Neural cell (in vitro differentiated cells): ENCODE measurements at regions not wholly inside any gene's neighbourhood (a gene's known extent, or its start where the extent isn't known, plus 50 kb on each side); places are given as distances from the start of the nearest gene placed in this dataset.

Experiments used
- H2AFZ ChIP-seq: fragments of 200-600, 300-800 bp; sonication (generic), shearing (Covaris generic); 2 replicates; pipeline ENCODE4 v1.6.0; 2014; ENCODE audit warnings: low read depth, mild to moderate bottlenecking, antibody characterized with exemption, low read length, moderate library complexity
- H3F3A ChIP-seq: fragments of 200-600 bp; shearing (Covaris generic); 2 replicates; pipeline ENCODE4 v1.6.1; 2016; ENCODE audit warnings: mild to moderate bottlenecking, moderate library complexity, mixed read lengths, antibody characterized with exemption, low read length; ENCODE audit not compliant: insufficient read depth, poor library complexity, severe bottlenecking
- H3K27ac ChIP-seq: fragments of 200-600, 300-800 bp; sonication (generic), shearing (Covaris generic); 2 replicates; pipeline ENCODE4 v1.5.1; 2014; ENCODE audit warnings: mild to moderate bottlenecking, low read length, moderate library complexity
- H3K27me3 ChIP-seq: fragments of 300-800, 200-600 bp; sonication (generic), shearing (Covaris generic); 2 replicates; pipeline ENCODE4 v1.6.0; 2014; ENCODE audit warnings: mild to moderate bottlenecking, low read depth, low read length, moderate library complexity; ENCODE audit not compliant: insufficient read depth
- H3K36me3 ChIP-seq: fragments of 300-800, 200-600 bp; sonication (generic), shearing (Covaris generic); 2 replicates; pipeline ENCODE4 v1.5.1; 2014; ENCODE audit warnings: mild to moderate bottlenecking, antibody characterized with exemption, low read length, moderate library complexity; ENCODE audit not compliant: insufficient read depth
- H3K4me2 ChIP-seq: fragments of 300-800, 200-600 bp; sonication (generic), shearing (Covaris generic); 2 replicates; pipeline ENCODE4 v1.6.0; 2014; ENCODE audit warnings: mild to moderate bottlenecking, low read length
- H3K4me3 ChIP-seq: fragments of 300-800, 200-600 bp; sonication (generic), shearing (Covaris generic); 2 replicates; pipeline ENCODE4 v1.5.1; 2014; ENCODE audit warnings: mild to moderate bottlenecking, low read length, moderate library complexity
- H3K79me2 ChIP-seq: fragments of 200-600 bp; shearing (Covaris generic); replicated peaks from 2 replicates; pipeline ENCODE4 v1.6.0; 2014; ENCODE audit warnings: mild to moderate bottlenecking, low read length, moderate library complexity; ENCODE audit not compliant: insufficient read depth
- H3K9ac ChIP-seq: fragments of 300-800, 200-600 bp; sonication (generic), shearing (Covaris generic); 2 replicates; pipeline ENCODE4 v1.6.1; 2016; ENCODE audit warnings: mild to moderate bottlenecking, low read length, mixed read lengths
- H3K9me2 ChIP-seq: fragments of 200-600 bp; shearing (Covaris generic); 2 replicates; pipeline ENCODE4 v1.6.1; 2016; ENCODE audit warnings: mild to moderate bottlenecking, low read length, mixed read lengths; ENCODE audit not compliant: insufficient read depth
- H3K9me3 ChIP-seq: fragments of 200-600, 300-800 bp; sonication (generic), shearing (Covaris generic); 2 replicates; pipeline ENCODE4 v1.6.1; 2016; ENCODE audit warnings: mild to moderate bottlenecking, mixed run types, low read length, moderate library complexity, mixed read lengths
- H4K20me1 ChIP-seq: fragments of 200-600 bp; shearing (Covaris generic); 2 replicates; pipeline ENCODE4 v1.6.1; 2016; ENCODE audit warnings: mild to moderate bottlenecking, mixed run types; ENCODE audit not compliant: insufficient read depth
- EP300 ChIP-seq: fragments of 450-650 bp; conservative IDR thresholded peaks from 2 replicates; pipeline ENCODE4 v1.6.1; 2014; ENCODE audit warnings: antibody characterized with exemption, mild to moderate bottlenecking, moderate library complexity; ENCODE audit not compliant: poor library complexity, severe bottlenecking
- EZH2 ChIP-seq: fragments of 200-600, 300-800 bp; shearing (Covaris generic), sonication (generic); IDR thresholded peaks from 2 replicates; pipeline ENCODE4 v1.6.1; 2014; ENCODE audit warnings: antibody characterized with exemption, low read length, borderline replicate concordance, mild to moderate bottlenecking; ENCODE audit not compliant: insufficient read depth, poor library complexity, severe bottlenecking
- MXI1 ChIP-seq: fragments of 450-650 bp; conservative IDR thresholded peaks from 2 replicates; pipeline ENCODE4 v1.6.1; 2014; ENCODE audit warnings: antibody characterized with exemption, mild to moderate bottlenecking; ENCODE audit not compliant: poor library complexity, severe bottlenecking
- POLR2AphosphoS5 ChIP-seq: IDR thresholded peaks from 2 replicates; pipeline ENCODE4 v1.6.1; 2012
- RAD21 ChIP-seq: fragments of 450-650 bp; conservative IDR thresholded peaks from 2 replicates; pipeline ENCODE4 v1.6.1; 2014; ENCODE audit warnings: antibody characterized with exemption, mild to moderate bottlenecking, moderate library complexity
- REST ChIP-seq: IDR thresholded peaks from 2 replicates; pipeline ENCODE4 v1.6.1; 2012; ENCODE audit warnings: borderline replicate concordance
- SMC3 ChIP-seq: fragments of 450-650 bp; conservative IDR thresholded peaks from 2 replicates; pipeline ENCODE4 v1.6.1; 2014; ENCODE audit warnings: antibody characterized with exemption, mild to moderate bottlenecking, moderate library complexity; ENCODE audit not compliant: poor library complexity
- TAF1 ChIP-seq: IDR thresholded peaks from 2 replicates; pipeline ENCODE4 v1.6.1; 2012; ENCODE audit warnings: low read depth
- TF ChIP-seq, protein P1 (sequence below): fragments of 450-650 bp; IDR thresholded peaks from 2 replicates; pipeline ENCODE4 v1.5.1; 2014; ENCODE audit warnings: antibody characterized with exemption, mild to moderate bottlenecking, moderate library complexity; ENCODE audit not compliant: poor library complexity, severe bottlenecking

DNA sequence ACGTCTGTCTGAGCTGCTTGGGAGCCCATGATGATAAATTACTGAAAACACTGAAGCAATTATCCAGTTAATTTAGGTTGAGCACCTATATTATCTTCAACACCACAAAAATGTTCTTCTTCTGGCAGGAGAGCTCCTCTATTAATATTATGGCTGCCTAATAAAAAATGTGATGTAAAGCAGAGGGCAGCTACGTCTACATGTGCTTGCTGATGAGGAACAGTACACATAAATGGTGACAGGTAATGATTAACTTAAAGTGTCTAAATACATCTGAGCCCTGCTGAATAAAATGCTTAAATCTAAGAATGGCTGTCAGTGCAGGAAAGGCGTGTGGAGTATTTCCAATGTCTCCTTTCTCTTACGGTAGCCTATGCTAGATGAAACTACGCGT, 131.3 kb upstream of the NR3C1 start:
- TF ChIP-seq, protein P1, sequence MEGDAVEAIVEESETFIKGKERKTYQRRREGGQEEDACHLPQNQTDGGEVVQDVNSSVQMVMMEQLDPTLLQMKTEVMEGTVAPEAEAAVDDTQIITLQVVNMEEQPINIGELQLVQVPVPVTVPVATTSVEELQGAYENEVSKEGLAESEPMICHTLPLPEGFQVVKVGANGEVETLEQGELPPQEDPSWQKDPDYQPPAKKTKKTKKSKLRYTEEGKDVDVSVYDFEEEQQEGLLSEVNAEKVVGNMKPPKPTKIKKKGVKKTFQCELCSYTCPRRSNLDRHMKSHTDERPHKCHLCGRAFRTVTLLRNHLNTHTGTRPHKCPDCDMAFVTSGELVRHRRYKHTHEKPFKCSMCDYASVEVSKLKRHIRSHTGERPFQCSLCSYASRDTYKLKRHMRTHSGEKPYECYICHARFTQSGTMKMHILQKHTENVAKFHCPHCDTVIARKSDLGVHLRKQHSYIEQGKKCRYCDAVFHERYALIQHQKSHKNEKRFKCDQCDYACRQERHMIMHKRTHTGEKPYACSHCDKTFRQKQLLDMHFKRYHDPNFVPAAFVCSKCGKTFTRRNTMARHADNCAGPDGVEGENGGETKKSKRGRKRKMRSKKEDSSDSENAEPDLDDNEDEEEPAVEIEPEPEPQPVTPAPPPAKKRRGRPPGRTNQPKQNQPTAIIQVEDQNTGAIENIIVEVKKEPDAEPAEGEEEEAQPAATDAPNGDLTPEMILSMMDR, result no peak
- TF ChIP-seq MXI1 (no peak), POLR2AphosphoS5 (no peak), TAF1 (no peak), RAD21 (no peak), SMC3 (no peak), EZH2 (no peak), REST (no peak), EP300 (no peak)
- Histone ChIP-seq H2AFZ (no peak overlapping the region), H3K27me3 (no peaks in the 10 kb centered on the region), H4K20me1 (no peaks in the 10 kb centered on the region), H3F3A (no peaks in the 10 kb centered on the region), H3K4me2 (no peak overlapping the region), H3K27ac (no peak overlapping the region), H3K36me3 (no peaks in the 10 kb centered on the region), H3K4me3 (no peak overlapping the region), H3K9me2 (no peaks in the 10 kb centered on the region), H3K9me3 (no peaks in the 10 kb centered on the region), H3K79me2 (no peaks in the 10 kb centered on the region), H3K9ac (no peak overlapping the region)

DNA sequence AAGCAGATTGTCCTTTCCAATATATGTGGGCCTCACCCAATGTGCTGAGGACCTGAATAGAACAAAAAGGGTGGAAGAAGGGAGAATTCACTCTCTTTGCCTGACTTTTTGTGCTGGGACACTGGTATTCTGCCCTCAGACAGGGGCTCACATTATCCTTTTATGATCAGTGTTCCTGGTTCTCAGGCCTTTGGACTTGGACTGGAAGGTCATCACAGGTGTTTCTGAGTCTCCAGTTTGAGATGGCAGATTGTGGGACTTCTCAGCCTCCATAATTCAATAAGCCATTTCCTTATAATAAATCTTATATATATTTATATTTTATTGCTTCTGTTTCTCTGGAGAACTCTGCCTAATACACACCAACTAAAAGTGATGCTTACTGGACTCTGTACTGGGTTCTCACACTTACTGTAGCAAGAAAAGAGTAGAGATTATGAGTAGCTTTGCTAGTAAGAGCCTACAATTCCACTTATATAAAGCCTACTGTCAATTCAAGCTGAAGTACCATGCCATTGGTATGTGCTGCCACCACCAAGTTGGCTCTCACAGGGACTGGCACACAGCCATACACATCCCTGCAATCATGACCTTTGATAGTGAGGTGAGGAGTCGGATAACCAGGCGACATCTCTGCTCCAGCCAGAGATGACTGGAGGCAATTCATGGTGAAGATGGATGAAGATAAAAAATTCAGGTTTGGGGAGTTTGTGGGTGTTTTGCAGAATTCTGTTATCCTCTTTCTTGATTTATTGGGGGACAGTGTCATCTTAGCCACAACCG, 130.7 kb upstream of the NR3C1 start:
- Histone ChIP-seq H3K4me3 (no peak overlapping the region), H3K9ac (no peak overlapping the region), H3K36me3 (no peaks in the 10 kb centered on the region), H3K27me3 (no peaks in the 10 kb centered on the region), H3K27ac (no peak overlapping the region), H3K9me3 (no peaks in the 10 kb centered on the region), H3K4me2 (no peak overlapping the region), H3K9me2 (no peaks in the 10 kb centered on the region), H2AFZ (no peak overlapping the region), H4K20me1 (no peaks in the 10 kb centered on the region), H3F3A (no peaks in the 10 kb centered on the region), H3K79me2 (no peaks in the 10 kb centered on the region)
- TF ChIP-seq, protein P1, result no peak
- TF ChIP-seq EP300 (no peak), POLR2AphosphoS5 (no peak), RAD21 (no peak), EZH2 (no peak), TAF1 (no peak), REST (no peak), SMC3 (no peak), MXI1 (no peak)
